ENCODE measurements at regions not wholly inside any gene's neighbourhood (a gene's known extent, or its start where the extent isn't known, plus 50 kb on each side); places are given as distances from the start of the nearest gene placed in this dataset.

- TF ChIP-seq CTCF (IDR thresholded peaks at IDR 0.05) (no peak), POLR2A (IDR thresholded peaks at IDR 0.05) (no peak)
Measured at GRCh38 chr10:52961323-52961722, 188.7 kb upstream of the MBL2 start.
